ENCODE measurements at regions not wholly inside any gene's neighbourhood (a gene's known extent, or its start where the extent isn't known, plus 50 kb on each side); places are given as distances from the start of the nearest gene placed in this dataset.
A peak's percentile ranks its signal among the peaks of the same experiment; 100 is the strongest.

DNA sequence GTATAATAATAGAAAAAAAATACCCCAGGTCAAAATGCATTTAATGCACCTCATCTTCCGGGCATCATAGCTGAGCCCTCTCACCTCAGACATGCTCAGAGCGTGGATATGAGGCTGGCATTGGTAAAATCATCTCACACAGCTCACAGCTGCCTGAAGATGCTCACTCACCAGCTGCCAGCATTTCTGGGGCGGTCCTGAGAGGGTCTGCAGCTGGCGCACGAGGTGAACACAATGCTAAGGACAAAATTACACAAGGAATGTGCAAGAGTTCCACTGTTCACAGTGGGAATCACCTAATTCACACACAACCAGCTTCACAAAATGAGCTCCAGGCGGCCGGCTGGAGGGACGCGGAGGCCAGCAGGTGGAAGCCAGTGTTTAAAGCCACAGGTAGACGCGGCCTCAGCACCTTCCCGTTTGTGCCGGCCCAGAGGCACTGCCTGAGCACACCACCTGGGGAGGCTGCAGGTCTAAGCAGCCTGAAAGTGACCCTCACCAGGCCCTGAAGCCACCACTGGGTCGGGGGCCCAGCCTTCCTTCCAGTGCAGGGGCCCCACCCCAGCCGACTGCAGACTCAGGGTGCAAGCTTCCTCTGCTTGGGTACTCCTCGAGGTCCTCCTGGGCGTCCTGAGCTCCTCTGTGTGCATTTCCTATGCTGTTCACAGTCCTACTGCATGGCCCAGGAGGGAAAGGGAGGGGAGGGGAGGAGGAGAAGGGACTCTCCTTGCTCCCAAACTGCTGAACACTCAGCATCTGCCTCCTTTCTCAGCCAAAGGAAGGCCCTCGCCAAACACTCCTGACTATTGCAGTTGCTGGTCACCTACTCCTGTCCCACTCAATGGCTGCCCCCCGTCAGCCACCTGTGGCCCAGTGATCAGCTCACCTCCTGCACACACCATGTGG, 61.2 kb upstream of the FAM20C start:
- DNase-seq, result no peak
- Histone ChIP-seq H3K27me3 (no peaks in the 10 kb centered on the region), H3K9me3 (no peaks in the 10 kb centered on the region), H3K27ac (peak overlapping the region in 3 of 5 donors; percentile 18 to 54 (median 27)), H3K4me3 (no peak overlapping the region), H3K36me3 (no peaks in the 10 kb centered on the region), H3K4me1 (peaks cover 0 to 30% (median 22%) of the 10 kb centered on the region in 4 donors)
- no peak for TF ChIP-seq EP300 (IDR thresholded peaks at IDR 0.05)
- no peak for TF ChIP-seq POLR2AphosphoS5 (IDR thresholded peaks at IDR 0.05)
- no peak for TF ChIP-seq POLR2A (IDR thresholded peaks at IDR 0.05)
- TF ChIP-seq, protein P1, sequence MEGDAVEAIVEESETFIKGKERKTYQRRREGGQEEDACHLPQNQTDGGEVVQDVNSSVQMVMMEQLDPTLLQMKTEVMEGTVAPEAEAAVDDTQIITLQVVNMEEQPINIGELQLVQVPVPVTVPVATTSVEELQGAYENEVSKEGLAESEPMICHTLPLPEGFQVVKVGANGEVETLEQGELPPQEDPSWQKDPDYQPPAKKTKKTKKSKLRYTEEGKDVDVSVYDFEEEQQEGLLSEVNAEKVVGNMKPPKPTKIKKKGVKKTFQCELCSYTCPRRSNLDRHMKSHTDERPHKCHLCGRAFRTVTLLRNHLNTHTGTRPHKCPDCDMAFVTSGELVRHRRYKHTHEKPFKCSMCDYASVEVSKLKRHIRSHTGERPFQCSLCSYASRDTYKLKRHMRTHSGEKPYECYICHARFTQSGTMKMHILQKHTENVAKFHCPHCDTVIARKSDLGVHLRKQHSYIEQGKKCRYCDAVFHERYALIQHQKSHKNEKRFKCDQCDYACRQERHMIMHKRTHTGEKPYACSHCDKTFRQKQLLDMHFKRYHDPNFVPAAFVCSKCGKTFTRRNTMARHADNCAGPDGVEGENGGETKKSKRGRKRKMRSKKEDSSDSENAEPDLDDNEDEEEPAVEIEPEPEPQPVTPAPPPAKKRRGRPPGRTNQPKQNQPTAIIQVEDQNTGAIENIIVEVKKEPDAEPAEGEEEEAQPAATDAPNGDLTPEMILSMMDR (IDR thresholded peaks at IDR 0.05), result no peak
- intact Hi-C loops (cut with DNase I; ENCODE audit: low total_unique reads), result no loop called here
- WGBS, 5 donors, result 68 to 84% (median 82%) methylated on average over 19 of the region's 19 CpGs

DNA sequence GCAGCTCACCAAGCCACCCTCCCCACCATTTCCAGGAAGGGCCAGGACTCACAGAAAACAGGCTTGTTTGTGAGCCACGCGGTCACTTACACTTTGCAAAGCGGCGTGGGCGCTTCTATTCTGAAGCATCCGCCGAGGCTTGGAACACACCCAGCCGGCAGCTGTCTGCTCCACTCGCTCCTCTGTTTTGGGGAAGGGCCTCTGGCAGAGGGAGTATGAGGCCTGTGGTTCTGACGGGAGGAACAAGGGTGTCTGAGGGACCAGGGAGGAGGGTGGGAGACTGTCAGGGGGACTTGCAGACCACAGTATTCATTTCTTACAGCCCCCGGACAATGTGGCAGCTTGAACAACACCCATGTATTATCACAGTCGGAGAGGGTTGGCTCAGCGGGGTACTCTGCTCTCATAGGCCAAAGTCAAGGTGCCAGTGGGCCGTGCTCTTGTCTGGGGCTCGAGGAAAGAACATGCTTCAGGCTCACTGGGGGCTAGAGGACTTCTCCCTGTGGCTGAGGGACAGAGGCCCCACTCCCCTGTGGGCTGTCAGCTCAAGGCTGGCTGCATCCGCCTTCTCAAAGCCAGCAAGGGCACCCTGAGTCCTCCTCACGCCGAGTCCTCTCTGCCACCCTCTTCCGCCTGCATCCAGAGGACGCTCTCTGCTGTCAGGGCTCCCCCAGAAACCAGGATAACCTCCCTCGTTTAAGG, 60.4 kb upstream of the FAM20C start:
- peak overlapping the region in 3 of 5 donors; percentile 18 to 54 (median 27) for H3K27ac ChIP-seq
- no peak overlapping the region for H3K4me3 ChIP-seq
- H3K27me3 ChIP-seq, result no peaks in the 10 kb centered on the region
- 70 to 81% (median 78%) methylated on average over 17 to 21 of the region's 21 CpGs for WGBS, 5 donors
- H3K4me1 ChIP-seq, result peaks cover 0 to 30% (median 22%) of the 10 kb centered on the region in 4 donors
- intact Hi-C loops (cut with DNase I; ENCODE audit: low total_unique reads), result no loop called here
- H3K36me3 ChIP-seq, result no peaks in the 10 kb centered on the region
- no peak for TF ChIP-seq POLR2AphosphoS5 (IDR thresholded peaks at IDR 0.05)
- TF ChIP-seq, protein P1 (IDR thresholded peaks at IDR 0.05), result no peak
- TF ChIP-seq POLR2A (IDR thresholded peaks at IDR 0.05), result no peak
- no peak for TF ChIP-seq EP300 (IDR thresholded peaks at IDR 0.05)
- DNase-seq, result peak in 1 of 2 donors; percentile 83
- H3K9me3 ChIP-seq, result no peaks in the 10 kb centered on the region

GRCh38 chr7:132899-133298, 59.5 kb upstream of the FAM20C start:
- no peak for TF ChIP-seq EP300 (IDR thresholded peaks at IDR 0.05)
- TF ChIP-seq POLR2A (IDR thresholded peaks at IDR 0.05), result no peak
- TF ChIP-seq POLR2AphosphoS5 (IDR thresholded peaks at IDR 0.05), result no peak
- DNase-seq, result no peak
- intact Hi-C loops (cut with DNase I; ENCODE audit: low total_unique reads), result no loop called here
- H3K36me3 ChIP-seq, result no peaks in the 10 kb centered on the region
- no peak overlapping the region for H3K27ac ChIP-seq
- H3K9me3 ChIP-seq, result no peaks in the 10 kb centered on the region
- 59 to 70% (median 64%) methylated on average over 2 of the region's 2 CpGs for WGBS, 5 donors
- H3K27me3 ChIP-seq, result no peaks in the 10 kb centered on the region
- H3K4me3 ChIP-seq, result no peak overlapping the region
- H3K4me1 ChIP-seq, result peaks cover 0 to 30% (median 22%) of the 10 kb centered on the region in 4 donors

- Histone ChIP-seq H3K4me1 (peaks cover 0 to 30% (median 22%) of the 10 kb centered on the region in 4 donors), H3K27me3 (no peaks in the 10 kb centered on the region), H3K27ac (no peak overlapping the region), H3K9me3 (no peaks in the 10 kb centered on the region), H3K36me3 (no peaks in the 10 kb centered on the region), H3K4me3 (no peak overlapping the region)
- no peak for TF ChIP-seq POLR2A (IDR thresholded peaks at IDR 0.05)
- TF ChIP-seq, protein P1 (IDR thresholded peaks at IDR 0.05), result no peak
- no peak for TF ChIP-seq POLR2AphosphoS5 (IDR thresholded peaks at IDR 0.05)
- no peak for DNase-seq
- WGBS, 5 donors, result 51 to 66% (median 55%) methylated on average over 9 to 11 of the region's 11 CpGs
- intact Hi-C loops (cut with DNase I; ENCODE audit: low total_unique reads), result no loop called here
These were observed 58.9 kb upstream of the FAM20C start for GRCh38 chr7:133470-133869.
